ENCODE measurements at regions not wholly inside any gene's neighbourhood (a gene's known extent, or its start where the extent isn't known, plus 50 kb on each side); places are given as distances from the start of the nearest gene placed in this dataset.

GRCh38 chr17:68790492-68790891, 164.7 kb downstream of the ABCA8 start:
- no peak overlapping the region for H3K27ac ChIP-seq
- TF ChIP-seq CTCF (IDR thresholded peaks at IDR 0.05) = no peak
- TF ChIP-seq ZFX (IDR thresholded peaks at IDR 0.05; ENCODE audit: borderline replicate concordance) = no peak

- no peak for TF ChIP-seq ZFX (IDR thresholded peaks at IDR 0.05; ENCODE audit: borderline replicate concordance)
- no peak for TF ChIP-seq CTCF (IDR thresholded peaks at IDR 0.05)
- no peak overlapping the region for H3K27ac ChIP-seq
These were observed 165.8 kb downstream of the ABCA8 start for GRCh38 chr17:68789203-68789962.

- TF ChIP-seq ZFX (IDR thresholded peaks at IDR 0.05; ENCODE audit: borderline replicate concordance) (no peak), CTCF (IDR thresholded peaks at IDR 0.05) (no peak)
- H3K27ac ChIP-seq = no peak overlapping the region
These were observed 169.4 kb downstream of the ABCA8 start for GRCh38 chr17:68785565-68786486.

GRCh38 chr17:68784431-68784830, 170.8 kb downstream of the ABCA8 start:
- TF ChIP-seq ZFX (IDR thresholded peaks at IDR 0.05; ENCODE audit: borderline replicate concordance) = no peak
- TF ChIP-seq CTCF (IDR thresholded peaks at IDR 0.05) = no peak
- no peak overlapping the region for H3K27ac ChIP-seq

DNA sequence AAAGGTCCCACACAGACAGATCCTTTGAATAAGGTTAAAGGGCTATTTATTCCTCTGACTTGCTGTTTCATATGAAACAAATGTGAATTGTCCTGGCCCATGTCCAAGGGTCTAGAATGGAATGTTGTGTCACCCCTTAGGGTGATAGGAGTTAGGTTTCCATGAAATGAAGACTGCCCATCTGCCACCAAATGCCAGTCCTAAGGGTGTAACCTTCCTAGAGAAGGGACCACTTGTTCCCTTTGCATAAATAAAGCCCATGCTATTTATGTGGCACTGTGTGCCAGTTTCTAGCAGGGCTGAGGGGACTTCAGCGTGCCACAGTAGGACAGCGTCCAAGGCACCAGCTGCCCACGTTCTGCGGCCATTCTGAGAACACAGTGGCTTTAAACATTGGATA, 171.3 kb downstream of the ABCA8 start:
- no peak overlapping the region for H3K27ac ChIP-seq
- no peak for TF ChIP-seq CTCF (IDR thresholded peaks at IDR 0.05)
- TF ChIP-seq ZFX (IDR thresholded peaks at IDR 0.05; ENCODE audit: borderline replicate concordance) = no peak

- TF ChIP-seq ZFX (IDR thresholded peaks at IDR 0.05; ENCODE audit: borderline replicate concordance) = no peak
- H3K27ac ChIP-seq = no peak overlapping the region
These were observed 172.4 kb downstream of the ABCA8 start for GRCh38 chr17:68782789-68783188.

- no peak overlapping the region for H3K27ac ChIP-seq
- TF ChIP-seq CTCF (IDR thresholded peaks at IDR 0.05) = no peak
- no peak for TF ChIP-seq ZFX (IDR thresholded peaks at IDR 0.05; ENCODE audit: borderline replicate concordance)
These were observed 174.6 kb downstream of the ABCA8 start for GRCh38 chr17:68780596-68780995.
